Upper lobe of right lung (tissue), 1 donor: ENCODE measurements at regions not wholly inside any gene's neighbourhood (a gene's known extent, or its start where the extent isn't known, plus 50 kb on each side); places are given as distances from the start of the nearest gene placed in this dataset.

Experiments used
- ATAC-seq: fragments of 200-7000 bp; cut with Tn5 transposase; one replicate; pipeline ENCODE4 v1.9.1; 2020; ENCODE audit warnings: mild to moderate bottlenecking, moderate library complexity
- DNase-seq: peaks from one replicate; pipeline ENCODE4 v3.0.0-alpha.2; 2020
- H3K27ac ChIP-seq: fragments of 200-600 bp; one replicate; pipeline ENCODE4 v1.8.0; 2022
- H3K27me3 ChIP-seq: fragments of 200-600 bp; one replicate; pipeline ENCODE4 v1.8.0; 2022; ENCODE audit warnings: mild to moderate bottlenecking
- H3K36me3 ChIP-seq: fragments of 200-600 bp; one replicate; pipeline ENCODE4 v1.8.0; 2022
- H3K4me1 ChIP-seq: fragments of 200-600 bp; one replicate; pipeline ENCODE4 v1.8.0; 2022
- H3K4me3 ChIP-seq: fragments of 200-600 bp; one replicate; pipeline ENCODE4 v1.8.0; 2022; ENCODE audit warnings: mild to moderate bottlenecking
- H3K9me3 ChIP-seq: fragments of 200-600 bp; one replicate; pipeline ENCODE4 v1.8.0; 2022
- intact Hi-C: fragments of 100-400 bp; cut with DNase I; formaldehyde crosslinking; loops from one replicate; pipeline ENCODE4 v1.11.0; 2022
- TF ChIP-seq, protein P1 (sequence below): fragments of 200-600 bp; IDR thresholded peaks from one replicate; pipeline ENCODE4 v1.8.0; 2022; ENCODE audit warnings: antibody characterized with exemption
- donor health status: DM: no; HTN: yes; CAD: no; lungs with severe emphysema.

DNA sequence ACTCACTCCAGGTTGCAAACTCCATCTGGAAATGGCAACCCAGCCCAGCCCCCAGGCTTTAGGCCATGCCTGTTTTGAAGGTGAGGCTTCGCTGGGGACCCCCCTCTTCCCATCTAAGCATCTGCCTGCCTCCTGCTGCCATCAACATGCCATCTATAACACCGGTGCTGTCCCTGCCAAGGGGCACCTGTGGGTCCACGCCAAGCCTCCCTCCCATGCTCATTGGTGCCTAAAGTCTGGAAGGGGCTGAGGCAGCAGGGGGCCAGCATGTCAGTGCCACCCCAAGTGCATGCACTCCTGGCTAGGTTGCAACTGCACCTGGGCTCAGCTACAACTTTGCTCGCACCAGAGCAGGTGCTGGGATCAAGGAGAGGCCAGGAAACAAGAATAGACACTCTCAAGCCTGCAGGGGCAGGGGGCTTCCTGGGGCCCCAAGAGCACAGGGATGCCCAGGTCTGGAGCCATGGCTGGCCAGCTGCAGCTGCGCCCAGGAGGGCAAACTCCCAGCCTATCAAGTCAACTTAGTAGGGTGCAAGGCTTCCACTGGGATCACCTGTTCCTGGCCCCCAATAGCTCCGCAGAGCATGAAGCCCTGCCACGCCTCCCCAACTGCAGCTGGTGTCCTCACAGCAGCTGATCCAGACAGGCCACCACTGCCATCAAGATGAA lies 151.3 kb upstream of the HSF2 start:
- H3K4me3 ChIP-seq = no peak overlapping the region
- H3K4me1 ChIP-seq = no peaks in the 10 kb centered on the region
- H3K36me3 ChIP-seq = no peaks in the 10 kb centered on the region
- no peak overlapping the region for H3K27ac ChIP-seq
- intact Hi-C loops = no loop called here
- H3K9me3 ChIP-seq = no peaks in the 10 kb centered on the region
- TF ChIP-seq, protein P1, sequence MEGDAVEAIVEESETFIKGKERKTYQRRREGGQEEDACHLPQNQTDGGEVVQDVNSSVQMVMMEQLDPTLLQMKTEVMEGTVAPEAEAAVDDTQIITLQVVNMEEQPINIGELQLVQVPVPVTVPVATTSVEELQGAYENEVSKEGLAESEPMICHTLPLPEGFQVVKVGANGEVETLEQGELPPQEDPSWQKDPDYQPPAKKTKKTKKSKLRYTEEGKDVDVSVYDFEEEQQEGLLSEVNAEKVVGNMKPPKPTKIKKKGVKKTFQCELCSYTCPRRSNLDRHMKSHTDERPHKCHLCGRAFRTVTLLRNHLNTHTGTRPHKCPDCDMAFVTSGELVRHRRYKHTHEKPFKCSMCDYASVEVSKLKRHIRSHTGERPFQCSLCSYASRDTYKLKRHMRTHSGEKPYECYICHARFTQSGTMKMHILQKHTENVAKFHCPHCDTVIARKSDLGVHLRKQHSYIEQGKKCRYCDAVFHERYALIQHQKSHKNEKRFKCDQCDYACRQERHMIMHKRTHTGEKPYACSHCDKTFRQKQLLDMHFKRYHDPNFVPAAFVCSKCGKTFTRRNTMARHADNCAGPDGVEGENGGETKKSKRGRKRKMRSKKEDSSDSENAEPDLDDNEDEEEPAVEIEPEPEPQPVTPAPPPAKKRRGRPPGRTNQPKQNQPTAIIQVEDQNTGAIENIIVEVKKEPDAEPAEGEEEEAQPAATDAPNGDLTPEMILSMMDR = no peak
- ATAC-seq (peak; percentile 30), DNase-seq (no peak)
- H3K27me3 ChIP-seq = no peaks in the 10 kb centered on the region

DNA sequence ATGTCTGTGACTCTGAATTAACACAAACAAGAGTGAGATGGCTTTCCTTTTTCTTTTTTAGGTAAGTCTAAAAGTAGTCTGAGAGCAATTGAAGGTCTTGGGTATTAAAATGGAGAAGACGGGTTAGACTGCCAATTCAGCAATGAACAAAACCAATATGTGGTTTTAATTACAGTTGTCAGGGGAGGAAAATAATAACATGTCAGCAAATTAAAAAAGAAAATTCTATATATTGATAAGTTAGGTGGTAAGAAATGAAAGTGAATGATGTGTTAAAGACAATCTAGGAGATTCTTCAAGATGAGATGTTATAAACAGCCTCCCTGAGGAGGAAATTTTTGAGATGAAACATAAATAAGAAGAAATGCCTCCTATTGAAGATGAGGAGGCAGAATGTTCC lies 150.6 kb upstream of the HSF2 start:
- Histone ChIP-seq H3K27me3 (no peaks in the 10 kb centered on the region), H3K9me3 (no peaks in the 10 kb centered on the region), H3K36me3 (no peaks in the 10 kb centered on the region), H3K27ac (no peak overlapping the region), H3K4me3 (no peak overlapping the region), H3K4me1 (no peaks in the 10 kb centered on the region)
- no peak for ATAC-seq
- TF ChIP-seq, protein P1 = no peak
- intact Hi-C loops = no loop called here
- DNase-seq = no peak

DNA sequence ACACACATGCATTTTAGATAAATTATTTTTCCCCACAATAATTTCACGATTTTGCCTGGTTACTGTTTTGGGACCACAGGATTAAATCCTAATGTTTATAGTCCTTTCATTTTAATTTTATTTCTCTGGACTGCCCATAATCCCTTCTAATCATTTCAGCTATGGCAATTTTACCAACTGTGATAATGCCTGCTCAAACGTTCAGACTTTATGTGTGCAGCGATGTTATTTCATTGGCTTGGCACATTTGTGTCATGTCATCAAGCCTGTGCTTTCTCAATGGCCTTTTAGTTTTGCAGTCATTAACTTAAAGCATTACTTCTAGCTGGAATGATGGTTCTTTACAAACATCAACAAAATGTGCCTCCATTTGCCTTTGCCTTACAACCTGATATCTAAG lies 140.6 kb upstream of the HSF2 start:
- no peaks in the 10 kb centered on the region for H3K27me3 ChIP-seq
- no peaks in the 10 kb centered on the region for H3K9me3 ChIP-seq
- TF ChIP-seq, protein P1 = no peak
- H3K4me1 ChIP-seq = no peaks in the 10 kb centered on the region
- no peak overlapping the region for H3K27ac ChIP-seq
- no peak overlapping the region for H3K4me3 ChIP-seq
- no peaks in the 10 kb centered on the region for H3K36me3 ChIP-seq
- no peak for ATAC-seq
- DNase-seq = no peak
- intact Hi-C loops = no loop called here

DNA sequence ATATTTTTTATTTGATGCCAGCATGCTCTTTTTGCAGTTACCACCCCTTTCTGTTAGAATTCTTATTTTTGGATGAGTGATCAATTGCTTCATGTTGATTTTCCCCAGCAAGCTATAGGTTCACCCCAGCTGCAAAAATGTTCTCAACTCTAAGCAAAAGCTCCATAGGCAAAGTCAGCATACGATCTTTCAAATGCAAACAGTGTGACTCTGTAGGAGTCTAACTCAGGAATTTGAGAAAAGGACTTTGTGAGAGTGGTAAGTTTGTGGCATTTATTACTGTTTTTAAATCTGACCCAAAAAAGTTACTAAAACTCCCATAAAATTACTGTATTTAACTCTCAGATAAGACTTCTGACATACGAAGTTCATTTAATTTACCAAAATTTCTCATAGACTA lies 134.9 kb upstream of the HSF2 start:
- no peaks in the 10 kb centered on the region for H3K36me3 ChIP-seq
- H3K9me3 ChIP-seq = peaks cover 5% of the 10 kb centered on the region
- H3K27me3 ChIP-seq = no peaks in the 10 kb centered on the region
- DNase-seq (no peak), ATAC-seq (no peak)
- no peaks in the 10 kb centered on the region for H3K4me1 ChIP-seq
- no peak overlapping the region for H3K4me3 ChIP-seq
- H3K27ac ChIP-seq = no peak overlapping the region
- TF ChIP-seq, protein P1 = no peak
- intact Hi-C loops = no loop called here

DNA sequence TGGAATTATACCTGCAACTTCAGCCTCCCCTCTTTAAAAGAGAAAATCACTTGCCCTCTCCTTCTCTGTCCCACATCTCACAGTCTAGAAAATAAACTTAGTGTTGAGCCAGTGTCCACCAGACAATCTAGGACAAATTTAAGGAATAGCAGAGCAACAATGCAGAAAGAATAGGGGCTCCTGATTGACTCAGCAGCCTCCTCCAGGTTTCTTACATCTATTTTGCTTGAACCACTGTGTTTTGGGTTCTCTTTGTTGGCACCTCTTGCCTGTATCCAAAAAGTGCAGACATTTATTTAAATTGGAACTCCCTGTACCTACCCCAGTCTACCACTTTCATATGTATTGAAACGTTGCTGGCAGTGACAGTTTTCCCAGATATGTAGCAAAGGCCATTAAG lies 133.7 kb upstream of the HSF2 start:
- Histone ChIP-seq H3K9me3 (peaks cover 5% of the 10 kb centered on the region), H3K4me1 (no peaks in the 10 kb centered on the region), H3K36me3 (no peaks in the 10 kb centered on the region), H3K27ac (no peak overlapping the region), H3K4me3 (no peak overlapping the region), H3K27me3 (no peaks in the 10 kb centered on the region)
- TF ChIP-seq, protein P1 = no peak
- ATAC-seq (no peak), DNase-seq (no peak)
- intact Hi-C loops = no loop called here

DNA sequence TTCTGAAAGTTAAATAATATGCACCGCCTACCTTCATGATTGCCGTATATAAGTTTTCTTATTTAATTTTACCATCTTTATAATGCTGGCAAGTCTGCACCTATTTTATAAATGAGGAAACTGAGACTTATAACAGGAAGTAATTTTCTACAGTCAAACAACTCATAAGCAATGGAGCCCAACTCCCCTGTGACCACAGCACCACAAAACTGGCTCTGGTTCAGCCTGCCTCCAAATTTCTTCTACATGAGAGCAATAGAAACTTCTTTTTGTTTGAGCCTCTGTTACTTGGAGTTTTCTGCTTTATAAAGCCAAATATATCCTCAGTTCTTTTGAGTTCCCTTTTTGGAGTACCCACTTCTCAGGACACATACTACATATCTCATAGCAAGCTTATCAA lies 131.1 kb upstream of the HSF2 start:
- Histone ChIP-seq H3K9me3 (peaks cover 5% of the 10 kb centered on the region), H3K27me3 (no peaks in the 10 kb centered on the region), H3K27ac (no peak overlapping the region), H3K4me1 (no peaks in the 10 kb centered on the region), H3K36me3 (no peaks in the 10 kb centered on the region), H3K4me3 (no peak overlapping the region)
- DNase-seq = no peak
- intact Hi-C loops = no loop called here
- TF ChIP-seq, protein P1 = no peak
- no peak for ATAC-seq
